GM12891 (cell line): ENCODE measurements at regions not wholly inside any gene's neighbourhood (a gene's known extent, or its start where the extent isn't known, plus 50 kb on each side); places are given as distances from the start of the nearest gene placed in this dataset.

Experiments
- PAX5 ChIP-seq: IDR thresholded peaks from 2 replicates; pipeline ENCODE4 v1.6.1; 2011; ENCODE audit warnings: low read length, moderate library complexity, mild to moderate bottlenecking; ENCODE audit not compliant: insufficient read depth, severe bottlenecking
- POLR2A ChIP-seq: IDR thresholded peaks from 2 replicates; pipeline ENCODE4 v1.6.1; 2011; ENCODE audit warnings: low read depth, low read length, control low read depth
- POLR2AphosphoS5 ChIP-seq: IDR thresholded peaks from 2 replicates; pipeline ENCODE4 v1.6.1; 2011; ENCODE audit warnings: low read depth, low read length, control low read depth
- POU2F2 ChIP-seq: IDR thresholded peaks from 2 replicates; pipeline ENCODE4 v1.6.1; 2011; ENCODE audit warnings: low read depth, mild to moderate bottlenecking, control low read depth, low read length, moderate library complexity
- SPI1 ChIP-seq: IDR thresholded peaks from 2 replicates; pipeline ENCODE4 v1.6.1; 2011; ENCODE audit warnings: low read depth, low read length, control low read depth
- TAF1 ChIP-seq: IDR thresholded peaks from 2 replicates; pipeline ENCODE4 v1.6.1; 2011; ENCODE audit warnings: low read depth, low read length, control low read depth

DNA sequence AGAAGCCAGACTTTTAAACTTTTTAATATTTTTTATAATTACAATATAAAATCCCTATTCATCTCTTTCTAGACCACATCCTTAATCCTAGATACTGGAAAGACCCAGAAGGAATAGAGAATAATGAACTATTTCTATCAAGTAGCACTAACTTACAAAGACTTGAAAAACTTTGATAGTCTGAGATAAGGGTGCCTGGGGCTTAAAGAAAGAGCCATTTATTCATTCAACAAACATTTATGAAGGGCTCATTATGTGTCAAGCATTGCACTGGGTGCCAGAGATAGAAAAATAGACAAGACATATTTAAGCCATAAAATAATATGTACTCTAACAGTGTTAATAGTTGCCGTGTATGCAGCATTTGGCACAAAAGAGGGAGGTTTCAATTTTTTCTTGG is 178.0 kb upstream of the EMCN start:
- TF ChIP-seq SPI1 = no peak
- TF ChIP-seq TAF1 = no peak
- no peak for TF ChIP-seq POLR2AphosphoS5
- TF ChIP-seq POU2F2 = no peak
- no peak for TF ChIP-seq POLR2A
- TF ChIP-seq PAX5 = no peak
